ENCODE measurements at regions not wholly inside any gene's neighbourhood (a gene's known extent, or its start where the extent isn't known, plus 50 kb on each side); places are given as distances from the start of the nearest gene placed in this dataset.
"Not testable (repeated sequence)": the region's sequence is repeated elsewhere in the genome, so short reads cannot be mapped to it uniquely, and the experiment has no call there.

- TF ChIP-seq CTCF, POLR2A, EP300 (IDR thresholded peaks at IDR 0.05): not testable (repeated sequence)
Observed at GRCh38 chr1:143831479-143832378, 140.1 kb downstream of the FAM72C start.

Data from suprapubic skin (tissue), 3 donors.